ENCODE measurements at regions not wholly inside any gene's neighbourhood (a gene's known extent, or its start where the extent isn't known, plus 50 kb on each side); places are given as distances from the start of the nearest gene placed in this dataset.

DNA sequence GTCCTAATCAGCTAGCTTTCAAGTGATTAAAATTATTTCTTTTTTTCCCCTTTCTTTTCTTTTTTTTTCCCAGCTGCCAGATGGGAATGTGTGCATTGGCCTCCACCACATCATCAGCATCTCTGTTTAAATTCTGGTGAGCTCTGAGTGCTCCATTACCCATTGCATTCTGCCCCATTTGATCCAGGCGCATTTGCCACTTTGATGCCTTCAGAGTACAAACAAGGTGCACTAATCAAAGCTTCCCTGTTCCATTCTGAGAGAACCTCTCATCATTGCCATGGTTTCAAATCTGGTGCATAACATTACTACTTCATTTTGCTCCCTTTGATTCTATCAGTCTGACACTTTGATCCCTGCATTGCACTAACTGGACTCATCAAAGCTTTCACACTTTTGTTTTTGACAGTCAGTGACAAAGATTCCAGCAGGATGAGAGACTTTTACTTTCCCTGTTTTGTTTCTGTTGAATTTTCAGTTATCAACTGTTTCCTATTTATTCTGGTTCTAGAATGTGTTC is 238.8 kb upstream of the PCDH10 start:
- 83 to 92% methylated on average over 1 of the region's 1 CpG for WGBS, 2 donors
- Histone ChIP-seq H3K9me3 (no peaks in the 10 kb centered on the region), H3K4me1 (no peaks in the 10 kb centered on the region), H3K4me3 (no peak overlapping the region), H3K27me3 (no peaks in the 10 kb centered on the region), H3K27ac (no peak overlapping the region), H3K36me3 (no peaks in the 10 kb centered on the region)
- TF ChIP-seq POLR2AphosphoS5 (IDR thresholded peaks at IDR 0.05) (no peak), POLR2A (IDR thresholded peaks at IDR 0.05) (no peak), EP300 (IDR thresholded peaks at IDR 0.05) (no peak)
- DNase-seq = no peak
- intact Hi-C loops (cut with DNase I) = no loop called here

DNA sequence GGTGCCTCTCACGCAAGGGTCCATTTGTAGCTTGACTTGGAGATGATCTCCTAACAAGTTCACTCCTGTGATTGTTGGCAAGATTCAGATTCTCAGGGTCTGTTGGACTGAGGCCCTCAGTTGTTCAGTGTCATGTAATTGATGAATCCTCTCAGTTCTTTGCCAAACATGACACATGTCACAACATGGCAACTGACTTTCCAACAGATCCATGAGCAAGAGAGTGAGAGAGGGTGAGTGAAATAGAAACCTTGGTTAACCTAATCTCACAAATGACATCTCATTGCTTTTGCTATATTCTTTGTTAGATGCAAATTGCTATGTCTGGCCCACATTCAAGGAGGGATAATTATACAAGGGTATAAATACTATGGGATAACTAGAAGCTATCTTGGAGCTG is 231.0 kb upstream of the PCDH10 start:
- Histone ChIP-seq H3K4me3 (no peak overlapping the region), H3K27ac (no peak overlapping the region), H3K36me3 (no peaks in the 10 kb centered on the region), H3K4me1 (no peaks in the 10 kb centered on the region), H3K9me3 (no peaks in the 10 kb centered on the region), H3K27me3 (no peaks in the 10 kb centered on the region)
- intact Hi-C loops (cut with DNase I) = no loop called here
- DNase-seq = no peak
- TF ChIP-seq POLR2A (IDR thresholded peaks at IDR 0.05) (no peak), EP300 (IDR thresholded peaks at IDR 0.05) (no peak), POLR2AphosphoS5 (IDR thresholded peaks at IDR 0.05) (no peak)
- TF ChIP-seq, protein P1, sequence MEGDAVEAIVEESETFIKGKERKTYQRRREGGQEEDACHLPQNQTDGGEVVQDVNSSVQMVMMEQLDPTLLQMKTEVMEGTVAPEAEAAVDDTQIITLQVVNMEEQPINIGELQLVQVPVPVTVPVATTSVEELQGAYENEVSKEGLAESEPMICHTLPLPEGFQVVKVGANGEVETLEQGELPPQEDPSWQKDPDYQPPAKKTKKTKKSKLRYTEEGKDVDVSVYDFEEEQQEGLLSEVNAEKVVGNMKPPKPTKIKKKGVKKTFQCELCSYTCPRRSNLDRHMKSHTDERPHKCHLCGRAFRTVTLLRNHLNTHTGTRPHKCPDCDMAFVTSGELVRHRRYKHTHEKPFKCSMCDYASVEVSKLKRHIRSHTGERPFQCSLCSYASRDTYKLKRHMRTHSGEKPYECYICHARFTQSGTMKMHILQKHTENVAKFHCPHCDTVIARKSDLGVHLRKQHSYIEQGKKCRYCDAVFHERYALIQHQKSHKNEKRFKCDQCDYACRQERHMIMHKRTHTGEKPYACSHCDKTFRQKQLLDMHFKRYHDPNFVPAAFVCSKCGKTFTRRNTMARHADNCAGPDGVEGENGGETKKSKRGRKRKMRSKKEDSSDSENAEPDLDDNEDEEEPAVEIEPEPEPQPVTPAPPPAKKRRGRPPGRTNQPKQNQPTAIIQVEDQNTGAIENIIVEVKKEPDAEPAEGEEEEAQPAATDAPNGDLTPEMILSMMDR (IDR thresholded peaks at IDR 0.05) = no peak
- 82 to 91% methylated on average over 1 of the region's 1 CpG for WGBS, 2 donors

DNA sequence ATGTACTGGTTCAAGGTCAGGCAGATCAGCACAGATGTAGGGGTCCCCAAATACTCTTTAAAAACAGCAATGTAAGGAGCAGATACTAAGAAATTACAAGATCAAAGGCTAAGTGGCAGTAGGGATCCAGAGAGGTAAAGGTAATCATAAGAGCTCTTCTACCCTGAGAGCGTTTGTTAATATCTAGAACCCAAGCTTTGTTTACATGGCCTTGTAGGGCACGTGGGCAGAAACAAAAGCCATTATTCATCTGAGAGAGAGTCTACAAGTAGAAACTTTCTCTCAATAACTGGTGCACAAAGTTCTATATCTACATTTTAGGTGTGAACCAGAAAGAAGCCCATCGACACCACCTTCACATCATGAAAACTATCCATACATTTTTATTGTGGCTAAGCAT is 225.6 kb upstream of the PCDH10 start:
- intact Hi-C loops (cut with DNase I) = no loop called here
- WGBS, 2 donors = 30 to 57% methylated on average over 3 of the region's 3 CpGs

DNA sequence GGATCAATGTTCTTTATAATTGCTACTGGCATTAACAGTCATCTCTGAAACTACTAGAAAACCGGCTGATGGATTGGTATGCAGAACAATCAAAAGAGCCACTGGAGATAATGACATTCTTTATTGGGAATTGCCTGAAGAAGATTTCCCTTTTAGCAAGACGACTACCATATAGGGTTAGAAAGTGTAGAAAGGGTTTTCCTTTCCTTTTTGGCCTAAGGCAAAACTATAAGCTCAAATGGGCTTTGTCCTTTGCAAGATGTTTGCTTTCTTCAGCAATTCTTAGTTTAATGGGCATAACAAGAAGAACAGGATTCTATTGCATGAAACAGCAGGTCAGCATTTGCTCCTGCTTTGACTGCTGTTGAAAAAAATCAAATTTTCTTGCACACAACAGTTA is 214.2 kb upstream of the PCDH10 start:
- intact Hi-C loops (cut with DNase I) = no loop called here
- no peak overlapping the region for H3K27ac ChIP-seq
- peaks cover 0 to 3% (median 0%) of the 10 kb centered on the region in 4 donors for H3K9me3 ChIP-seq
- no peak overlapping the region for H3K4me3 ChIP-seq
- 37 to 70% methylated on average over 2 of the region's 2 CpGs for WGBS, 2 donors
- H3K27me3 ChIP-seq = no peaks in the 10 kb centered on the region
- no peaks in the 10 kb centered on the region for H3K36me3 ChIP-seq
- no peaks in the 10 kb centered on the region for H3K4me1 ChIP-seq
- TF ChIP-seq POLR2A (IDR thresholded peaks at IDR 0.05) (no peak), POLR2AphosphoS5 (IDR thresholded peaks at IDR 0.05) (no peak), EP300 (IDR thresholded peaks at IDR 0.05) (no peak)
- TF ChIP-seq, protein P1 (IDR thresholded peaks at IDR 0.05) = no peak
- DNase-seq = no peak

More for the DNA sequence above, 225.6 kb upstream of the PCDH10 start:
- no peaks in the 10 kb centered on the region for H3K27me3 ChIP-seq
- H3K4me1 ChIP-seq = no peaks in the 10 kb centered on the region
- H3K9me3 ChIP-seq = no peaks in the 10 kb centered on the region
- no peak for TF ChIP-seq EP300 (IDR thresholded peaks at IDR 0.05)
- no peak for TF ChIP-seq POLR2A (IDR thresholded peaks at IDR 0.05)
- no peak for TF ChIP-seq POLR2AphosphoS5 (IDR thresholded peaks at IDR 0.05)
- TF ChIP-seq, protein P1 (IDR thresholded peaks at IDR 0.05) = no peak
- DNase-seq = no peak
- no peak overlapping the region for H3K4me3 ChIP-seq
- H3K27ac ChIP-seq = no peak overlapping the region
- no peaks in the 10 kb centered on the region for H3K36me3 ChIP-seq

DNA sequence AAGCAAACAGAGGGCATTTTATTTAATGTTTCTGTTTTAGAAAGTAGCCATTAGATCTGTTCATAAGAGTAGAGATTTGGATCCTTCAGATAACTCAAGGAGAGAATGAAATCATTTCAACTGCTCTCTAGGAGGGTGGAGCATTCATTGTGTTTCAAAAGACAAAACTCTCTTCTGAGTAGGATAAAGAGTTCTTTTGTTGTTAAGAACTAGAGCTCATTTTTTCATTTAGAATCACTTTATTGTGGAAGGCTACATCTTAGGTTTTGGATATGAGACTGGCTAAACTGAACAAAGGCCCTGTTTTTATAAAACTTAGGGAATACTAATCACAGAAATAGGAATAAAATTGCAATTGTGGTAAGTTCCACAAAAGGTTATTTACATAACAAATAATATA is 193.9 kb upstream of the PCDH10 start:
- intact Hi-C loops (cut with DNase I) = no loop called here
- H3K27me3 ChIP-seq = no peaks in the 10 kb centered on the region
- peaks cover 0 to 4% (median 0%) of the 10 kb centered on the region in 4 donors for H3K9me3 ChIP-seq
- DNase-seq = no peak
- H3K27ac ChIP-seq = no peak overlapping the region
- TF ChIP-seq POLR2AphosphoS5 (IDR thresholded peaks at IDR 0.05) = no peak
- H3K4me1 ChIP-seq = no peaks in the 10 kb centered on the region
- no peak overlapping the region for H3K4me3 ChIP-seq
- H3K36me3 ChIP-seq = no peaks in the 10 kb centered on the region

DNA sequence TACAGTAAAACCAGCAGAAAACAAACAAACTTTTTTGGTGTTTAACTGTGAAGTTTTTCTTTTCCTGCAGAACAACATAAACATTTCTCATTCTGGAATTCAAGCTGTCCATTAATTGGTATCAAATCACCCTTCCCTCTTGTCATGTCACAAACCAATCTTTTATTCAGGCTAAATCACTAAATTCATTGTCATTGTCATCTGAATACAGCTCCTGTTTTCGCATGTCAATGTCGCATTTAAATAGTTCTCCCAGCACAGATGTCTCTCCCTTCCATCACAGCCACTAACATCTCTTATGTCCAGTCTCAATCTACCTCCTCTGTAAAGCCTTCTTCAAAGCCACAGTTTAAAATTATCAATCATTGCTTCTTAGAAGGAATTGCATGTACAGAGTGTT is 192.1 kb upstream of the PCDH10 start:
- 91 to 93% methylated on average over 2 of the region's 2 CpGs for WGBS, 2 donors
- no peak for TF ChIP-seq POLR2AphosphoS5 (IDR thresholded peaks at IDR 0.05)
- TF ChIP-seq, protein P1 (IDR thresholded peaks at IDR 0.05) = no peak
- no peak for TF ChIP-seq EP300 (IDR thresholded peaks at IDR 0.05)
- no peak for TF ChIP-seq POLR2A (IDR thresholded peaks at IDR 0.05)
- DNase-seq = no peak
- no peak overlapping the region for H3K27ac ChIP-seq
- no peaks in the 10 kb centered on the region for H3K4me1 ChIP-seq
- H3K36me3 ChIP-seq = no peaks in the 10 kb centered on the region
- H3K4me3 ChIP-seq = no peak overlapping the region
- intact Hi-C loops (cut with DNase I) = no loop called here
- H3K9me3 ChIP-seq = peaks cover 0 to 4% (median 0%) of the 10 kb centered on the region in 4 donors
- no peaks in the 10 kb centered on the region for H3K27me3 ChIP-seq

All from sigmoid colon (tissue), 6 donors.